ENCODE measurements at regions not wholly inside any gene's neighbourhood (a gene's known extent, or its start where the extent isn't known, plus 50 kb on each side); places are given as distances from the start of the nearest gene placed in this dataset.
A peak's percentile ranks its signal among the peaks of the same experiment; 100 is the strongest.

DNA sequence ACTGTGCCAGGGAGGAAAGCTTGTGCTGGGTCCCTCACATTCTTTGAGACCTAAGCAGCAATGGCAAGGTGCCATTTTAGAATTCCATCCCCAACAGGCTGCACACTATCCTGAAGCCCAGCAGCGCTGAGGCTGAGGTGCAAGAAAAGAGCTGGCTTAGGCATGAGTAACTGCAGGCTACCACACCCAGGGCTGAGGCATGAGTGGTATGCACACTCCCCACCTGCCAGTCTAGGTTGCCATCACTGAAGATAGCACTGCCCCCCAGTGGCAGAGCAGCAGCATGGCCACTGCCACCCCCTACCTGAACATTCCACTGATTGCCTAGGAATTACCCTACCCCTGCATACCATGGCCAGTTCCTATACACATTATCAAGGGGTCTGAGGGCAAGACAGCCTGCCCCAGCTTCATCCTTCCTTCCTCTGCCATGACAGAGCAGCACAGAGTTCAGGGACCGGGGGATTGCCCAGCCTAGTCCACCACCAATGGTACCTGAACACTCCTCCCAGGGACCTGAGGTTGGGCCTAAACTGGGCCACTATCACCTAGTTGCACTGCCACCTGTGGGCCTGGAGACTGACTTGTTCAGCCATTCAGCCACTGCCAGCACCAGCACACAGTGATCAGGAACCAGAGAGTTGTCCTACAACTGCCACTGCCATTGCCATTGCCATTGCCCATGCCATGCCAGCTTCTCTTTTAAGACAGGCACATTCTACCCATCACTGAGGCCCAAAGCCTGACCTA, 129.8 kb downstream of the SATB1 start:
- Mint-ChIP-seq H3K4me1 (peaks cover 5% of the 10 kb centered on the region), H3K27me3 (ENCODE audit: low read depth) (no peaks in the 10 kb centered on the region), H3K9me3 (peaks cover 32% of the 10 kb centered on the region), H3K4me3 (no peak overlapping the region), H3K36me3 (peaks cover 19% of the 10 kb centered on the region), H3K27ac (no peak overlapping the region)
- TF ChIP-seq ZNF138 (CRISPR knock-in tag; conservative IDR thresholded peaks at IDR 0.05) (0 out of 2 replicates have a peak, but pooled peaks have one; percentile 38), TEAD1 (CRISPR knock-in tag; IDR thresholded peaks at IDR 0.05) (peak; percentile 85; the same call in 1 of the 2 replicates), CREB1 (CRISPR knock-in tag; IDR thresholded peaks at IDR 0.05) (no peak), MXD4 (CRISPR knock-in tag; IDR thresholded peaks at IDR 0.05; ENCODE audit: borderline replicate concordance) (no peak), TEAD4 (CRISPR knock-in tag; IDR thresholded peaks at IDR 0.05) (peak; percentile 53; the same call in 1 of the 2 replicates), ZNF121 (CRISPR knock-in tag; IDR thresholded peaks at IDR 0.05) (0 out of 2 replicates have a peak, but pooled peaks have one; percentile 10), PRRX2 (CRISPR knock-in tag; IDR thresholded peaks at IDR 0.05) (0 out of 2 replicates have a peak, but pooled peaks have one; percentile 36), FOXP1 (CRISPR knock-in tag; IDR thresholded peaks at IDR 0.05; ENCODE audit: borderline replicate concordance) (peak; percentile 36; the same call in 1 of the 2 replicates), SMAD3 (CRISPR knock-in tag; IDR thresholded peaks at IDR 0.05; ENCODE audit: borderline replicate concordance) (peak; percentile 54; the same call in 1 of the 2 replicates), FOXK1 (CRISPR knock-in tag; IDR thresholded peaks at IDR 0.05) (0 out of 2 replicates have a peak, but pooled peaks have one; percentile 44), GABPB1 (CRISPR knock-in tag; IDR thresholded peaks at IDR 0.05) (no peak)
- TF ChIP-seq, protein P1, sequence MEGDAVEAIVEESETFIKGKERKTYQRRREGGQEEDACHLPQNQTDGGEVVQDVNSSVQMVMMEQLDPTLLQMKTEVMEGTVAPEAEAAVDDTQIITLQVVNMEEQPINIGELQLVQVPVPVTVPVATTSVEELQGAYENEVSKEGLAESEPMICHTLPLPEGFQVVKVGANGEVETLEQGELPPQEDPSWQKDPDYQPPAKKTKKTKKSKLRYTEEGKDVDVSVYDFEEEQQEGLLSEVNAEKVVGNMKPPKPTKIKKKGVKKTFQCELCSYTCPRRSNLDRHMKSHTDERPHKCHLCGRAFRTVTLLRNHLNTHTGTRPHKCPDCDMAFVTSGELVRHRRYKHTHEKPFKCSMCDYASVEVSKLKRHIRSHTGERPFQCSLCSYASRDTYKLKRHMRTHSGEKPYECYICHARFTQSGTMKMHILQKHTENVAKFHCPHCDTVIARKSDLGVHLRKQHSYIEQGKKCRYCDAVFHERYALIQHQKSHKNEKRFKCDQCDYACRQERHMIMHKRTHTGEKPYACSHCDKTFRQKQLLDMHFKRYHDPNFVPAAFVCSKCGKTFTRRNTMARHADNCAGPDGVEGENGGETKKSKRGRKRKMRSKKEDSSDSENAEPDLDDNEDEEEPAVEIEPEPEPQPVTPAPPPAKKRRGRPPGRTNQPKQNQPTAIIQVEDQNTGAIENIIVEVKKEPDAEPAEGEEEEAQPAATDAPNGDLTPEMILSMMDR (IDR thresholded peaks at IDR 0.05): peak; percentile 89
- TF ChIP-seq, protein P2, sequence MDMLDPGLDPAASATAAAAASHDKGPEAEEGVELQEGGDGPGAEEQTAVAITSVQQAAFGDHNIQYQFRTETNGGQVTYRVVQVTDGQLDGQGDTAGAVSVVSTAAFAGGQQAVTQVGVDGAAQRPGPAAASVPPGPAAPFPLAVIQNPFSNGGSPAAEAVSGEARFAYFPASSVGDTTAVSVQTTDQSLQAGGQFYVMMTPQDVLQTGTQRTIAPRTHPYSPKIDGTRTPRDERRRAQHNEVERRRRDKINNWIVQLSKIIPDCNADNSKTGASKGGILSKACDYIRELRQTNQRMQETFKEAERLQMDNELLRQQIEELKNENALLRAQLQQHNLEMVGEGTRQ (CRISPR knock-in tag; IDR thresholded peaks at IDR 0.05): 0 out of 2 replicates have a peak, but pooled peaks have one; percentile 26
- ATAC-seq (peak; percentile 100), DNase-seq (ENCODE audit: low spot score) (peak; percentile 89)
- ChIA-PET POLR2A (interaction anchor here (0.6 kb wide), 1 partner anchor 16 kb away, joined by 3 read pairs; no protein-coding TSS in a partner anchor), CTCF (interaction anchor here (0.6 to 1.9 kb wide), 16 partner anchors 9 to 736 kb away, joined by 3 to 28 read pairs (median 3); no protein-coding TSS in a partner anchor)

DNA sequence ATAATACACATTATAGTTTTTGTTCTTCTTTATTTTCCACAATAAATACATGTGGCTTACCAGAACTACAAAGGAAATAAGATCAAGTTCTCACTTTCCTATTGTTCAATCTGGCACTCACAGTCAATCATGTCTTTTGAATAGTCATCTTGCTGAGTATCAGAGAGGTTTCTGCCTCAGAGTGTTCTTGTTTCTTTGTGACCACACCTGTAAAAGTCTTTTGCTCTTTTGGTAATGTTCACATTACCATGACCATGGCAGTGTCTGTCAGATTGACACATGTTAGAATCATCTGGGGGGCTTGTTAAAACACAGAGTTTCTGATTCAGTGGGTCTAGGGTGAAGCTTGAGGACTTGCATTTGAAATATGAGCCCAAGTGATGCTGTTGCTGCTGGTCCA, 135.0 kb downstream of the SATB1 start:
- Mint-ChIP-seq H3K4me1 (peaks cover 5% of the 10 kb centered on the region), H3K27ac (no peak overlapping the region), H3K36me3 (no peaks in the 10 kb centered on the region), H3K9me3 (no peaks in the 10 kb centered on the region), H3K4me3 (no peak overlapping the region), H3K27me3 (ENCODE audit: low read depth) (no peaks in the 10 kb centered on the region)
- no peak for TF ChIP-seq MYBL2 (CRISPR knock-in tag; IDR thresholded peaks at IDR 0.05)
- TF ChIP-seq, protein P3, sequence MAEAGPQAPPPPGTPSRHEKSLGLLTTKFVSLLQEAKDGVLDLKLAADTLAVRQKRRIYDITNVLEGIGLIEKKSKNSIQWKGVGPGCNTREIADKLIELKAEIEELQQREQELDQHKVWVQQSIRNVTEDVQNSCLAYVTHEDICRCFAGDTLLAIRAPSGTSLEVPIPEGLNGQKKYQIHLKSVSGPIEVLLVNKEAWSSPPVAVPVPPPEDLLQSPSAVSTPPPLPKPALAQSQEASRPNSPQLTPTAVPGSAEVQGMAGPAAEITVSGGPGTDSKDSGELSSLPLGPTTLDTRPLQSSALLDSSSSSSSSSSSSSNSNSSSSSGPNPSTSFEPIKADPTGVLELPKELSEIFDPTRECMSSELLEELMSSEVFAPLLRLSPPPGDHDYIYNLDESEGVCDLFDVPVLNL (CRISPR knock-in tag; IDR thresholded peaks at IDR 0.05; ENCODE audit: borderline replicate concordance, low read depth): no peak
- TF ChIP-seq, protein P4, sequence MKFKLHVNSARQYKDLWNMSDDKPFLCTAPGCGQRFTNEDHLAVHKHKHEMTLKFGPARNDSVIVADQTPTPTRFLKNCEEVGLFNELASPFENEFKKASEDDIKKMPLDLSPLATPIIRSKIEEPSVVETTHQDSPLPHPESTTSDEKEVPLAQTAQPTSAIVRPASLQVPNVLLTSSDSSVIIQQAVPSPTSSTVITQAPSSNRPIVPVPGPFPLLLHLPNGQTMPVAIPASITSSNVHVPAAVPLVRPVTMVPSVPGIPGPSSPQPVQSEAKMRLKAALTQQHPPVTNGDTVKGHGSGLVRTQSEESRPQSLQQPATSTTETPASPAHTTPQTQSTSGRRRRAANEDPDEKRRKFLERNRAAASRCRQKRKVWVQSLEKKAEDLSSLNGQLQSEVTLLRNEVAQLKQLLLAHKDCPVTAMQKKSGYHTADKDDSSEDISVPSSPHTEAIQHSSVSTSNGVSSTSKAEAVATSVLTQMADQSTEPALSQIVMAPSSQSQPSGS (CRISPR knock-in tag; IDR thresholded peaks at IDR 0.05; ENCODE audit: borderline replicate concordance, low read depth): no peak
- TF ChIP-seq EMX1 (CRISPR knock-in tag; IDR thresholded peaks at IDR 0.05): no peak
- TF ChIP-seq, protein P5, sequence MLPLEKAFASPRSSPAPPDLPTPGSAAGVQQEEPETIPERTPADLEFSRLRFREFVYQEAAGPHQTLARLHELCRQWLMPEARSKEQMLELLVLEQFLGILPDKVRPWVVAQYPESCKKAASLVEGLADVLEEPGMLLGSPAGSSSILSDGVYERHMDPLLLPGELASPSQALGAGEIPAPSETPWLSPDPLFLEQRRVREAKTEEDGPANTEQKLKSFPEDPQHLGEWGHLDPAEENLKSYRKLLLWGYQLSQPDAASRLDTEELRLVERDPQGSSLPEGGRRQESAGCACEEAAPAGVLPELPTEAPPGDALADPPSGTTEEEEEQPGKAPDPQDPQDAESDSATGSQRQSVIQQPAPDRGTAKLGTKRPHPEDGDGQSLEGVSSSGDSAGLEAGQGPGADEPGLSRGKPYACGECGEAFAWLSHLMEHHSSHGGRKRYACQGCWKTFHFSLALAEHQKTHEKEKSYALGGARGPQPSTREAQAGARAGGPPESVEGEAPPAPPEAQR (CRISPR knock-in tag; IDR thresholded peaks at IDR 0.05): no peak
- TF ChIP-seq NFATC4 (CRISPR knock-in tag; IDR thresholded peaks at IDR 0.05): no peak
- TF ChIP-seq ZNF219 (CRISPR knock-in tag; IDR thresholded peaks at IDR 0.05; ENCODE audit: borderline replicate concordance): no peak
- ATAC-seq: no peak
- ChIA-PET POLR2A (no interaction called here), CTCF (no interaction called here)
- no peak for DNase-seq (ENCODE audit: low spot score)

All from WTC11 (cell line).